DOHH2 (cell line): ENCODE measurements at regions not wholly inside any gene's neighbourhood (a gene's known extent, or its start where the extent isn't known, plus 50 kb on each side); places are given as distances from the start of the nearest gene placed in this dataset.

ENCODE experiments used
- EZH2phosphoT487 ChIP-seq: fragments of 200-600 bp; sonication (generic); IDR thresholded peaks from 2 replicates; pipeline ENCODE4 v1.6.1; 2017; ENCODE audit warnings: borderline replicate concordance, mild to moderate bottlenecking, antibody characterized with exemption, low read length, moderate library complexity, mixed read lengths
- TF ChIP-seq, protein P1 (sequence below): fragments of 200-600 bp; sonication (generic); IDR thresholded peaks from one replicate; pipeline ENCODE4 v1.5.1; 2014; ENCODE audit warnings: antibody characterized with exemption, mild to moderate bottlenecking, low read depth, low read length; ENCODE audit not compliant: poor library complexity, severe bottlenecking

GRCh38 chr7:53302496-53303246, 267.2 kb downstream of the POM121L12 start:
- TF ChIP-seq, protein P1, sequence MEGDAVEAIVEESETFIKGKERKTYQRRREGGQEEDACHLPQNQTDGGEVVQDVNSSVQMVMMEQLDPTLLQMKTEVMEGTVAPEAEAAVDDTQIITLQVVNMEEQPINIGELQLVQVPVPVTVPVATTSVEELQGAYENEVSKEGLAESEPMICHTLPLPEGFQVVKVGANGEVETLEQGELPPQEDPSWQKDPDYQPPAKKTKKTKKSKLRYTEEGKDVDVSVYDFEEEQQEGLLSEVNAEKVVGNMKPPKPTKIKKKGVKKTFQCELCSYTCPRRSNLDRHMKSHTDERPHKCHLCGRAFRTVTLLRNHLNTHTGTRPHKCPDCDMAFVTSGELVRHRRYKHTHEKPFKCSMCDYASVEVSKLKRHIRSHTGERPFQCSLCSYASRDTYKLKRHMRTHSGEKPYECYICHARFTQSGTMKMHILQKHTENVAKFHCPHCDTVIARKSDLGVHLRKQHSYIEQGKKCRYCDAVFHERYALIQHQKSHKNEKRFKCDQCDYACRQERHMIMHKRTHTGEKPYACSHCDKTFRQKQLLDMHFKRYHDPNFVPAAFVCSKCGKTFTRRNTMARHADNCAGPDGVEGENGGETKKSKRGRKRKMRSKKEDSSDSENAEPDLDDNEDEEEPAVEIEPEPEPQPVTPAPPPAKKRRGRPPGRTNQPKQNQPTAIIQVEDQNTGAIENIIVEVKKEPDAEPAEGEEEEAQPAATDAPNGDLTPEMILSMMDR = no peak
- no peak for TF ChIP-seq EZH2phosphoT487
